ENCODE measurements at regions not wholly inside any gene's neighbourhood (a gene's known extent, or its start where the extent isn't known, plus 50 kb on each side); places are given as distances from the start of the nearest gene placed in this dataset.

GRCh38 chr2:213219816-213220215 is 64.4 kb upstream of the SPAG16 start:
- TF ChIP-seq CTCF (IDR thresholded peaks at IDR 0.05) = no peak
- no peak for TF ChIP-seq POLR2A (IDR thresholded peaks at IDR 0.05)

All from thyroid gland (tissue), 4 donors.